ENCODE measurements at regions not wholly inside any gene's neighbourhood (a gene's known extent, or its start where the extent isn't known, plus 50 kb on each side); places are given as distances from the start of the nearest gene placed in this dataset.

DNA sequence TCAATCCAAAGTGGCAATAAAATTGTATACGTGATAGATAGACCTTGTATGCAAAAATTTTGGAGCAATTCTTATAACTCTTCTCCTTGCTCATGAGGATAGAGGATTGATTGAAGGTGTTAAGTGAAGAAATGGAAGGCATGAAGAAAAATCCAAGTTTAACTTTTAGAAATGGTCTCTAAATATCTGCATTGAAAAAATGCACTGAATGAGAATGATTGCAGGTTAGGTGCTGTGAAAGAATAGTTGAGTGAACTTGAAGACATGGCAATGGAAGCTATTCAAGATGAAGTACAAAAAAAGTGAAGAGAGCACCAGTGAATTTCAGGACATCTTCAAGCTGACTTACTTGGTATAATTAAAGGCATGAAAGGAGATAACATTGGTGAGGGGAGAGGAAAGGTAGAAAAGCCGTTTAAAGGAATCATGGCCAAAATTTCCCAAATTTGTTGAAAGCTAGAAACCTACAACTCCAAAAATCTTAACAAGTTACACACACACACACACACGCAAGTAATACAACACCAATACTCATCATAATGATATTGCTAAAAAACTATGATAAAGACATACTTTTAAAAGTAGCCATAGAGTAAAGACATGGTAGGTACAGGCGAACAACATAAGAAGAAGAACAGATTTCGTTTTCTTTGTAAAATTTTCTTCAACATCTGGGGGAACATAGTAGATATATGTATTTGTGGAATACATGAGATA, 96.3 kb downstream of the GGTLC2 start:
- Histone ChIP-seq H3K4me3 (no peak overlapping the region), H3K9me2 (replicated peaks; ENCODE audit: insufficient read depth) (no peaks in the 10 kb centered on the region), H3K27ac (no peak overlapping the region), H3K27me3 (peaks cover 22% of the 10 kb centered on the region), H3K9me3 (ENCODE audit: low read depth) (no peaks in the 10 kb centered on the region), H4K20me1 (ENCODE audit: insufficient read depth, poor library complexity, severe bottlenecking) (no peaks in the 10 kb centered on the region), H3K36me3 (replicated peaks; ENCODE audit: insufficient read depth, low read depth) (no peaks in the 10 kb centered on the region), H3K79me2 (no peaks in the 10 kb centered on the region), H2AFZ (no peak overlapping the region), H3K4me1 (ENCODE audit: insufficient read depth) (no peaks in the 10 kb centered on the region), H3K4me2 (no peak overlapping the region)
- TF ChIP-seq, protein P1, sequence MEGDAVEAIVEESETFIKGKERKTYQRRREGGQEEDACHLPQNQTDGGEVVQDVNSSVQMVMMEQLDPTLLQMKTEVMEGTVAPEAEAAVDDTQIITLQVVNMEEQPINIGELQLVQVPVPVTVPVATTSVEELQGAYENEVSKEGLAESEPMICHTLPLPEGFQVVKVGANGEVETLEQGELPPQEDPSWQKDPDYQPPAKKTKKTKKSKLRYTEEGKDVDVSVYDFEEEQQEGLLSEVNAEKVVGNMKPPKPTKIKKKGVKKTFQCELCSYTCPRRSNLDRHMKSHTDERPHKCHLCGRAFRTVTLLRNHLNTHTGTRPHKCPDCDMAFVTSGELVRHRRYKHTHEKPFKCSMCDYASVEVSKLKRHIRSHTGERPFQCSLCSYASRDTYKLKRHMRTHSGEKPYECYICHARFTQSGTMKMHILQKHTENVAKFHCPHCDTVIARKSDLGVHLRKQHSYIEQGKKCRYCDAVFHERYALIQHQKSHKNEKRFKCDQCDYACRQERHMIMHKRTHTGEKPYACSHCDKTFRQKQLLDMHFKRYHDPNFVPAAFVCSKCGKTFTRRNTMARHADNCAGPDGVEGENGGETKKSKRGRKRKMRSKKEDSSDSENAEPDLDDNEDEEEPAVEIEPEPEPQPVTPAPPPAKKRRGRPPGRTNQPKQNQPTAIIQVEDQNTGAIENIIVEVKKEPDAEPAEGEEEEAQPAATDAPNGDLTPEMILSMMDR (IDR thresholded peaks at IDR 0.05; ENCODE audit: poor library complexity): no peak
- TF ChIP-seq EZH2 (IDR thresholded peaks at IDR 0.05; ENCODE audit: borderline replicate concordance) (no peak), EZH2phosphoT487 (IDR thresholded peaks at IDR 0.05; ENCODE audit: low read depth, severe bottlenecking, unreplicated experiment) (no peak)
- WGBS (ENCODE audit: low lambda C conversion rate, missing lambda C conversion rate): 44% methylated on average over 5 of the region's 5 CpGs
- no peak for DNase-seq (ENCODE audit: low spot score)

DNA sequence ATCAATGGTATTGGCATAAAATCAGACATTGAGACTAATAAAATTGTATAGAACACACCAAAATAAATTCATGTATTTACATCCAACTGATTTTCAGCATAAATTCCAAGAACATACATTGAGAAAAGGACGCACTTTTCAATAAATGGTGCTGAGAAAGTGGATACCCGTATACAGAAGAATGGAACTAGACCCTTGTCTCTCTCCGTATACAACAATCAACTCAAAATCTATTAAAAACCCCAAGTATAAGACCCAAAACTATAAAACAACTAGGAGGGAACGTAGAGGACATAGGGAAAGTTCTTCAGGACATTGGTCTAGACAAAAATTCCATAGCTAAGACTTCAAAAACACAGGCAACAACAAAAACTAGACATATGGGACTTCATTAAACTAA, 97.4 kb downstream of the GGTLC2 start:
- Histone ChIP-seq H3K27me3 (peaks cover 22% of the 10 kb centered on the region), H4K20me1 (ENCODE audit: insufficient read depth, poor library complexity, severe bottlenecking) (no peaks in the 10 kb centered on the region), H3K4me1 (ENCODE audit: insufficient read depth) (no peaks in the 10 kb centered on the region), H2AFZ (no peak overlapping the region), H3K9me2 (replicated peaks; ENCODE audit: insufficient read depth) (no peaks in the 10 kb centered on the region), H3K79me2 (no peaks in the 10 kb centered on the region), H3K4me3 (no peak overlapping the region), H3K4me2 (no peak overlapping the region), H3K36me3 (replicated peaks; ENCODE audit: insufficient read depth, low read depth) (no peaks in the 10 kb centered on the region), H3K27ac (no peak overlapping the region), H3K9me3 (ENCODE audit: low read depth) (no peaks in the 10 kb centered on the region)
- TF ChIP-seq EZH2 (IDR thresholded peaks at IDR 0.05; ENCODE audit: borderline replicate concordance): no peak
- TF ChIP-seq, protein P1 (IDR thresholded peaks at IDR 0.05; ENCODE audit: poor library complexity): no peak
- no peak for TF ChIP-seq EZH2phosphoT487 (IDR thresholded peaks at IDR 0.05; ENCODE audit: low read depth, severe bottlenecking, unreplicated experiment)
- DNase-seq (ENCODE audit: low spot score): no peak
- 64% methylated on average over 4 of the region's 4 CpGs for WGBS (ENCODE audit: low lambda C conversion rate, missing lambda C conversion rate)

DNA sequence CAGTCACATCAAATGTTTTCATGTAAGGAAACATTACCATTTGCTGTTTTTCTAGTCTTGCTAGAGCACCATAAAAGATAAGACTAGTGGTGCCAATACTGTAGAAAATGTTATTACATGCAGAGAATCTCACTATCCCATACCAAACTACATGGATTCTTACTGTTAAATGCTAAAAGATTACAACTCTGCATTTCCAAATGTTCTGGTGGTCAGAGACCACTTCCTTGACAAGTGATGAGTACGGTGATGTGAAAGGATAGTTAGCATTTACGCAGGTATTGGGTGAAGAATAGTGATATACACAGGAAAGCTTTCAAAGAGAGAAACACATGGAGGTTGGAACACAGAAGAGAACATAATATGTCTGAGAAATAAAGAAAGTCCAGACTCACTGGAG, 98.2 kb downstream of the GGTLC2 start:
- H3K4me1 ChIP-seq (ENCODE audit: insufficient read depth): no peaks in the 10 kb centered on the region
- no peaks in the 10 kb centered on the region for H3K36me3 ChIP-seq (replicated peaks; ENCODE audit: insufficient read depth, low read depth)
- no peaks in the 10 kb centered on the region for H3K79me2 ChIP-seq
- H3K4me2 ChIP-seq: no peak overlapping the region
- H3K4me3 ChIP-seq: no peak overlapping the region
- 96% methylated on average over 2 of the region's 2 CpGs for WGBS (ENCODE audit: low lambda C conversion rate, missing lambda C conversion rate)
- no peak overlapping the region for H3K27ac ChIP-seq
- no peak for DNase-seq (ENCODE audit: low spot score)
- H4K20me1 ChIP-seq (ENCODE audit: insufficient read depth, poor library complexity, severe bottlenecking): no peaks in the 10 kb centered on the region
- H3K9me3 ChIP-seq (ENCODE audit: low read depth): no peaks in the 10 kb centered on the region
- H3K9me2 ChIP-seq (replicated peaks; ENCODE audit: insufficient read depth): no peaks in the 10 kb centered on the region
- H2AFZ ChIP-seq: no peak overlapping the region
- peaks cover 22% of the 10 kb centered on the region for H3K27me3 ChIP-seq
- no peak for TF ChIP-seq EZH2phosphoT487 (IDR thresholded peaks at IDR 0.05; ENCODE audit: low read depth, severe bottlenecking, unreplicated experiment)
- TF ChIP-seq, protein P1 (IDR thresholded peaks at IDR 0.05; ENCODE audit: poor library complexity): no peak
- no peak for TF ChIP-seq EZH2 (IDR thresholded peaks at IDR 0.05; ENCODE audit: borderline replicate concordance)

Data from hepatocyte (in vitro differentiated cells).